ES-I3 (cell line): ENCODE measurements at regions not wholly inside any gene's neighbourhood (a gene's known extent, or its start where the extent isn't known, plus 50 kb on each side); places are given as distances from the start of the nearest gene placed in this dataset.
"Not testable (repeated sequence)": the region's sequence is repeated elsewhere in the genome, so short reads cannot be mapped to it uniquely, and the experiment has no call there.

Experiments
- H3K36me3 ChIP-seq: 2 replicates; pipeline ENCODE4 v1.6.1; 2013; ENCODE audit warnings: mild to moderate bottlenecking, low read length, control low read depth, moderate library complexity; ENCODE audit not compliant: insufficient read depth
- H3K4me1 ChIP-seq: 2 replicates; pipeline ENCODE4 v1.6.1; 2013; ENCODE audit warnings: mild to moderate bottlenecking, control low read depth, low read length; ENCODE audit not compliant: insufficient read depth
- H3K9ac ChIP-seq: 2 replicates; pipeline ENCODE4 v1.6.1; 2013; ENCODE audit warnings: low read depth, mild to moderate bottlenecking, low read length, moderate library complexity
- H3K9me3 ChIP-seq: 2 replicates; pipeline ENCODE4 v1.6.1; 2013; ENCODE audit warnings: mild to moderate bottlenecking, low read length, moderate library complexity; ENCODE audit not compliant: control insufficient read depth, insufficient read depth

- Histone ChIP-seq H3K36me3 (no peaks in the 10 kb centered on the region), H3K9me3 (no peaks in the 10 kb centered on the region), H3K9ac (no peak overlapping the region), H3K4me1 (no peaks in the 10 kb centered on the region)
These were observed 761.0 kb downstream of the SOCS6 start for GRCh38 chr18:71049893-71050292.

DNA sequence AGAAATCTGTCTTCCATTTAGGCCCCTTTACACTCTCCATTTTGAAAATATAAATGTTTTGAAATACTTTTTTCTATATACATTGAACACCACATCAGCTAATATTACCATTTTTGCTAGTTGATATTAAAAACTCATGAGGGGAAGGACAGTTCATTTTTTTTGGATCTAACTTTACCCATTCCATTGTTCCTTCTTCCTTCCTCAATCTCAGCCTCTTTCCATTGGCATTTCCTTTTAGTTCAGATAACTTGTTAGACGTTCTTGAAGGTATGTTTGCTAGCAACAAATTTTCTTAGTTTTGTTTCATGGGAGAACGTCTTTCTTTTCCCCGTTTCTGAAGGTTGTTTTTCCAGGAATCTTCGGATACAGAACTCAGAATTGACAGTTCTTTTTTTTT lies 759.0 kb downstream of the SOCS6 start:
- no peak overlapping the region for H3K9ac ChIP-seq
- no peaks in the 10 kb centered on the region for H3K4me1 ChIP-seq
- no peaks in the 10 kb centered on the region for H3K9me3 ChIP-seq
- H3K36me3 ChIP-seq, result no peaks in the 10 kb centered on the region

- no peaks in the 10 kb centered on the region for H3K9me3 ChIP-seq
- H3K9ac ChIP-seq, result no peak overlapping the region
- H3K36me3 ChIP-seq, result no peaks in the 10 kb centered on the region
These were observed 756.7 kb downstream of the SOCS6 start for GRCh38 chr18:71045331-71046065.

GRCh38 chr18:71040161-71040560 lies 751.3 kb downstream of the SOCS6 start:
- Histone ChIP-seq H3K9ac (no peak overlapping the region), H3K4me1 (no peaks in the 10 kb centered on the region), H3K36me3 (no peaks in the 10 kb centered on the region), H3K9me3 (no peaks in the 10 kb centered on the region)

More at GRCh38 chr18:71045331-71046065, 756.7 kb downstream of the SOCS6 start:
- H3K4me1 ChIP-seq, result no peaks in the 10 kb centered on the region

GRCh38 chr18:71038196-71038595 lies 749.4 kb downstream of the SOCS6 start:
- Histone ChIP-seq H3K9me3 (no peaks in the 10 kb centered on the region), H3K36me3 (no peaks in the 10 kb centered on the region), H3K9ac (no peak overlapping the region), H3K4me1 (no peaks in the 10 kb centered on the region)

DNA sequence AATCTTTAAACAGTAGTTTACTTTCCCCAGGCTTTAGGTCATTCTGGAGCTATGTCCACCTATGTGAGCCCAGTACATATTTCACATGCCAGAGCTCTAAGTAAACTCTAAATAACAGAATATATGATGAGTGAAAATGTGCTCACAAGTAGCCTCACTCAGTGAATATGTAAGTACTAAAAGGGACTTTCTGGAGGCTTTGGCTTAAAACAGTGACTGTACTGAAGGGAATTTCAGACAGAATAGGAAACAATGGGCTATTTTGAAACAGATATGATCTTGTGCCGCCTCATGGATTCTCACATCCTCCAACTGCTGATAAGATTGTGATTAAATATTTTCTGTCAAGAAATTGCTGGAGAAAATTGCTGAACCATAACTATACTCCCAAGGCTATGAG lies 747.9 kb downstream of the SOCS6 start:
- Histone ChIP-seq H3K9me3 (no peaks in the 10 kb centered on the region), H3K4me1 (no peaks in the 10 kb centered on the region)

GRCh38 chr18:71031296-71032191 lies 742.7 kb downstream of the SOCS6 start:
- not testable (repeated sequence) for H3K9ac ChIP-seq, H3K9me3 ChIP-seq, H3K36me3 ChIP-seq, H3K4me1 ChIP-seq

More for the DNA sequence above, 747.9 kb downstream of the SOCS6 start:
- Histone ChIP-seq H3K36me3 (no peaks in the 10 kb centered on the region), H3K9ac (no peak overlapping the region)

GRCh38 chr18:71030085-71030484 lies 741.2 kb downstream of the SOCS6 start:
- not testable (repeated sequence) for H3K4me1 ChIP-seq, H3K9ac ChIP-seq, H3K36me3 ChIP-seq, H3K9me3 ChIP-seq

DNA sequence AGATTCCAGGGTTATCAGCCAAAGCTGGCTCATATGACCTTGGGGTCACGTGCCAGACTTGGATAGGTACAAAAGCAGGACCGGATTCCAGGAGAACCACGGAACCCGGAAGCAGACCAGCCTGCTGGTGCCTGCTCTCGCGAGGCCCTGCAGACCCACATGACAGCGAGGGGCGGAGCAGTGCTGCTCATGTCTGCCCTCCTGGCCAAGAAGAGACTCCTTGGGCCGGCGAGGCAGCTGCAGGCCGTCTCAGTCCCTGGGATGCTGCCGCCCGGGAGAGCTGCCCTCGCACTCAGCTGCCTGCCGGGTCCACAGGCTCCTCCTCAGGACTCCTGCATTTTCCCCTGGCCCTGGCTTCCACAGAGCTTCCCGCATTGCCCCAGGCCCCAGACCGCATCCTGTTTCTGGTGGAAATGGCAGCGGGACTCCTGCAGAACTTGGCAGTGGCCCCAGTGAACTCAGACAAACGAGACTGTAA lies 739.5 kb downstream of the SOCS6 start:
- Histone ChIP-seq H3K9me3 (no peaks in the 10 kb centered on the region), H3K4me1 (no peaks in the 10 kb centered on the region), H3K9ac (no peak overlapping the region), H3K36me3 (no peaks in the 10 kb centered on the region)

- Histone ChIP-seq H3K9me3 (no peaks in the 10 kb centered on the region), H3K9ac (no peak overlapping the region), H3K4me1 (no peaks in the 10 kb centered on the region), H3K36me3 (no peaks in the 10 kb centered on the region)
These were observed 738.7 kb downstream of the SOCS6 start for GRCh38 chr18:71027531-71027930.

DNA sequence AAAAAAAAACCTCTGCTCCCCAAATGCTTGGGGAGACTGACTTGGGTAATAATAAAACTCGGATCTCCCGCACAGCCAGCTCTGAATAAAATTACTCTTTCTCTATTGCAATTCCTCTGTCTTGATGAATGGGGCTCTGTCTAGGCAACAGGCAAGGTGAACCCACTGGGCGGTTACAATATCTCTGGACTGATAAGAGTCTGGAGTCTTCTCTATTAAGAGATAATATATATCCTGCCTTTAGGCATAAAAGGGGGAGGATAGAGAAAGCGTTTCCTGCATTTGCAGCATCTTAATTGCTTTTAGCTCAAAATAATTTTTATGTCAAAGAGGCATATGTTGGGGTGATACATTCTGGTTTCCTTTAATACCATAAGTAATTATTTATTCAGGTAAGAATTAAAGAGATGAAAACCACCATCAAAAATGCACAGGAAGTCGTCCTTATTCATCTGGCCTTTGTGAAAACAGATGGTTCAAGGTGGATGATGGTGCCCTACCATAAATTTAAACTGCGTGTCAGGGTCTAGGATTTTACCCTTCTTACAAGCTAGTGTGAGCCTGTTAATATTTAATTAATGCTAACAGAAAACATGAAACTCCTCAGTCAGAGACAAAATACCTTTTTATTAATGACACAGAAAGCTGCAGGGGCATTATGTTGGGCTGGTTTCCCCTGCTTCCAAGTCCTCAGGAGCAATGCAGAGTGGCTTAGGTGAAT lies 736.8 kb downstream of the SOCS6 start:
- H3K9me3 ChIP-seq, result no peaks in the 10 kb centered on the region
- H3K4me1 ChIP-seq, result no peaks in the 10 kb centered on the region
- no peaks in the 10 kb centered on the region for H3K36me3 ChIP-seq
- H3K9ac ChIP-seq, result no peak overlapping the region

- Histone ChIP-seq H3K4me1 (no peaks in the 10 kb centered on the region), H3K9me3 (no peaks in the 10 kb centered on the region), H3K36me3 (no peaks in the 10 kb centered on the region), H3K9ac (no peak overlapping the region)
These were observed 733.5 kb downstream of the SOCS6 start for GRCh38 chr18:71022389-71022788.

DNA sequence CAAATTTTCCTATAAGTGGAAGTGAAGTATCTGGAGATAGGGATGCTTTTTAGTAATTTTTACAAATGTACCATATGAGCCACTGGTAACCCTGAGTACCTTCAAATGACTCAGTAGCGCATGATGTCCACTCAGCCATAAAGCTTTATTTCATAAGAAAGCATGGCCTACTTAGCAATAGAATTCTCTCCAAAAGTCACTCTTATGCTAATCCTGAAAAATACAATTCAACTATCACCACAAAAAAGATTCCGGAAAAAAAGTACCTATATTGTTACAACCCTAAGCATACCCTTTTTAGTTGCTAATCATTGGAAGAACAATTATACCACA lies 732.2 kb downstream of the SOCS6 start:
- Histone ChIP-seq H3K9me3 (no peaks in the 10 kb centered on the region), H3K4me1 (no peaks in the 10 kb centered on the region), H3K9ac (no peak overlapping the region), H3K36me3 (no peaks in the 10 kb centered on the region)

- no peaks in the 10 kb centered on the region for H3K9me3 ChIP-seq
These were observed 731.6 kb downstream of the SOCS6 start for GRCh38 chr18:71020342-71021029.

More at GRCh38 chr18:71020342-71021029, 731.6 kb downstream of the SOCS6 start:
- H3K4me1 ChIP-seq, result no peaks in the 10 kb centered on the region
- H3K9ac ChIP-seq, result no peak overlapping the region
- no peaks in the 10 kb centered on the region for H3K36me3 ChIP-seq
